GM12878 (cell line): ENCODE measurements at regions not wholly inside any gene's neighbourhood (a gene's known extent, or its start where the extent isn't known, plus 50 kb on each side); places are given as distances from the start of the nearest gene placed in this dataset.

ENCODE experiments used
- ATAC-seq: fragments of 200-7000 bp; cut with Tn5 transposase; 3 replicates; pipeline ENCODE4 v1.9.1; 2020; ENCODE audit warnings: mild to moderate bottlenecking, moderate library complexity
- BruUV-seq: library from RNA; stranded (reverse); fragments of 400-500 nt; replicated peaks from 2 replicates; lab custom pipeline; 2021; lab: Mats Ljungman, UMichigan
- CTCF ChIA-PET: fragments of 300-600 bp; sonication (Branson Sonifier 250); formaldehyde crosslinking; extraction: SDS; loops from one replicate; lab custom pipeline; 2021; ENCODE audit warnings: inconsistent platforms; lab: Yijun Ruan, JAX
- POLR2A ChIA-PET: fragments of 350-600 bp; formaldehyde crosslinking; extraction: SDS; loops from one replicate; lab custom pipeline; 2021; ENCODE audit warnings: inconsistent platforms; lab: Charles Lee
- RAD21 ChIA-PET: fragments of 300-600 bp; sonication (Branson Sonifier 250); formaldehyde crosslinking; loops from one replicate; lab custom pipeline; 2023; ENCODE audit warnings: antibody characterized with exemption; ENCODE audit not compliant: unreplicated experiment; lab: Charles Lee
- SMC1A ChIA-PET: fragments of 300-600 bp; sonication (Branson Sonifier 250); formaldehyde crosslinking; loops from one replicate; lab custom pipeline; 2023; ENCODE audit not compliant: unreplicated experiment, uncharacterized antibody; lab: Charles Lee
- DNase-seq: peaks from one replicate; pipeline ENCODE4 v3.0.0-alpha.2; 2011; ENCODE audit warnings: low read depth, low spot score
- FAIRE-seq: peaks from 3 replicates; lab custom pipeline; 2011; peaks lifted over from hg19 to GRCh38; lab: Jason Lieb, UNC
- H2AFZ ChIP-seq: 2 replicates; pipeline ENCODE4 v1.6.0; 2011; ENCODE audit warnings: low read depth, low read length, control low read depth; ENCODE audit not compliant: control insufficient read depth
- H3K27ac ChIP-seq: 2 replicates; pipeline ENCODE4 v1.5.1; 2011; ENCODE audit warnings: control low read depth; ENCODE audit not compliant: control insufficient read depth, insufficient read depth
- H3K27me3 ChIP-seq, 2 experiments: replicated peaks in 1 of 2; 2 replicates each; pipeline versions ENCODE4 v1.6.0 to v1.6.1; 2011; ENCODE audit warnings: low read length in 1 of 2; ENCODE audit not compliant: control insufficient read depth in 2 of 2, insufficient read depth in 2 of 2
- H3K36me3 ChIP-seq, 2 experiments: 2 replicates each; pipeline ENCODE4 v1.5.1; 2011; ENCODE audit warnings: low read length in 1 of 2; ENCODE audit not compliant: control insufficient read depth in 2 of 2, insufficient read depth in 2 of 2
- H3K4me1 ChIP-seq: 2 replicates; pipeline ENCODE4 v1.6.1; 2011; ENCODE audit warnings: mild to moderate bottlenecking, low read length, moderate library complexity, mixed read lengths; ENCODE audit not compliant: control insufficient read depth, insufficient read depth
- H3K4me2 ChIP-seq: 2 replicates; pipeline ENCODE4 v1.6.0; 2011; ENCODE audit warnings: control low read depth; ENCODE audit not compliant: control insufficient read depth, insufficient read depth
- H3K4me3 ChIP-seq: fragments of 200-600 bp; sonication (generic); 2 replicates; pipeline ENCODE4 v1.5.1; 2016
- H3K79me2 ChIP-seq: 2 replicates; pipeline ENCODE4 v1.6.0; 2011; ENCODE audit warnings: low read length; ENCODE audit not compliant: control insufficient read depth, insufficient read depth
- H3K9ac ChIP-seq: 2 replicates; pipeline ENCODE4 v1.8.0; 2011; ENCODE audit warnings: low read length, control low read depth, mixed read lengths; ENCODE audit not compliant: control insufficient read depth, insufficient read depth
- H3K9me3 ChIP-seq: replicated peaks from 3 replicates; pipeline ENCODE4 v1.5.1; 2011; ENCODE audit warnings: mild to moderate bottlenecking, low read length; ENCODE audit not compliant: control insufficient read depth, insufficient read depth
- H4K20me1 ChIP-seq: 2 replicates; pipeline ENCODE4 v1.6.0; 2011; ENCODE audit not compliant: control insufficient read depth, insufficient read depth
- ATF7 ChIP-seq: fragments of 450-650 bp; IDR thresholded peaks from 2 replicates; pipeline ENCODE4 v1.6.1; 2016; ENCODE audit warnings: low read depth, mild to moderate bottlenecking
- BHLHE40 ChIP-seq, 2 experiments: fragments of 450-650 bp in 1 of 2; IDR thresholded peaks; 2 replicates each; pipeline ENCODE4 v1.6.1; 2011 to 2017; ENCODE audit warnings: low read depth in 2 of 2, borderline replicate concordance in 1 of 2, improper control_type of control experiment in 1 of 2, low read length in 1 of 2, mild to moderate bottlenecking in 1 of 2
- CHD2 ChIP-seq: IDR thresholded peaks from 2 replicates; pipeline ENCODE4 v1.6.1; 2011; ENCODE audit warnings: low read depth, low read length, improper control_type of control experiment, borderline replicate concordance
- NR2C2 ChIP-seq: IDR thresholded peaks from 2 replicates; pipeline ENCODE4 v1.6.1; 2011; ENCODE audit warnings: borderline replicate concordance, low read depth; ENCODE audit not compliant: control insufficient read depth, insufficient read length
- RB1 ChIP-seq: fragments of 450-650 bp; formaldehyde crosslinking; IDR thresholded peaks from 2 replicates; pipeline ENCODE4 v1.6.1; 2017; ENCODE audit warnings: mild to moderate bottlenecking, borderline replicate concordance
- RUNX3 ChIP-seq: IDR thresholded peaks from 2 replicates; pipeline ENCODE4 v1.6.1; 2012; ENCODE audit warnings: low read length, inconsistent platforms
- SP1 ChIP-seq: IDR thresholded peaks from one replicate; pipeline ENCODE4 v1.6.1; 2011; ENCODE audit warnings: low read depth, low read length
- SREBF1 ChIP-seq: IDR thresholded peaks from 2 replicates; pipeline ENCODE4 v1.6.1; 2012; ENCODE audit warnings: mild to moderate bottlenecking, low read length
- SREBF2 ChIP-seq: IDR thresholded peaks from 2 replicates; pipeline ENCODE4 v1.6.1; 2012; ENCODE audit warnings: mild to moderate bottlenecking, low read length
- SUZ12 ChIP-seq: fragments of 200-600 bp; sonication (generic); IDR thresholded peaks from one replicate; pipeline ENCODE4 v1.6.1; 2018; ENCODE audit warnings: antibody characterized with exemption, mild to moderate bottlenecking; ENCODE audit not compliant: unreplicated experiment
- ZNF274 ChIP-seq: IDR thresholded peaks from one replicate; pipeline ENCODE4 v1.8.0; 2011; ENCODE audit not compliant: insufficient read length, insufficient read depth
- WGBS: methylation state at CpG from one replicate; pipeline ENCODE4 v1.1.6; 2016; ENCODE audit warnings: low lambda C conversion rate; ENCODE audit not compliant: insufficient replicate concordance, insufficient coverage; ENCODE audit errors: missing lambda C conversion rate; 5-methylcytosine and 5-hydroxymethylcytosine counted together
- in situ Hi-C: fragments of 300-500 bp; cut with MboI; formaldehyde crosslinking; loops from 9 replicates; pipeline ENCODE4 v1.14.3; 2018; ENCODE audit warnings: mixed read lengths
- intact Hi-C: fragments of 100-400 bp; cut with micrococcal nuclease; formaldehyde crosslinking; loops from one replicate; pipeline ENCODE4 v1.14.2; 2022; ENCODE audit not compliant: unreplicated experiment
- TF ChIP-seq, protein P1 (sequence below): fragments of 150-350 bp; IDR thresholded peaks from 2 replicates; pipeline ENCODE4 v1.6.1; 2016; ENCODE audit warnings: low read depth, low read length
- TF ChIP-seq, protein P2 (sequence below), 3 experiments: IDR thresholded peaks in 2 of 3; conservative IDR thresholded peaks in 1 of 3; 2 replicates each; pipeline ENCODE4 v1.5.1; 2011; ENCODE audit warnings: low read depth in 3 of 3, low read length in 3 of 3, mild to moderate bottlenecking in 3 of 3, control low read depth in 2 of 3, moderate library complexity in 2 of 3, inconsistent platforms in 1 of 3, mixed read lengths in 1 of 3; ENCODE audit not compliant: control insufficient read depth in 2 of 3, insufficient read depth in 1 of 3; ENCODE audit errors: extremely low read depth in 1 of 3

DNA sequence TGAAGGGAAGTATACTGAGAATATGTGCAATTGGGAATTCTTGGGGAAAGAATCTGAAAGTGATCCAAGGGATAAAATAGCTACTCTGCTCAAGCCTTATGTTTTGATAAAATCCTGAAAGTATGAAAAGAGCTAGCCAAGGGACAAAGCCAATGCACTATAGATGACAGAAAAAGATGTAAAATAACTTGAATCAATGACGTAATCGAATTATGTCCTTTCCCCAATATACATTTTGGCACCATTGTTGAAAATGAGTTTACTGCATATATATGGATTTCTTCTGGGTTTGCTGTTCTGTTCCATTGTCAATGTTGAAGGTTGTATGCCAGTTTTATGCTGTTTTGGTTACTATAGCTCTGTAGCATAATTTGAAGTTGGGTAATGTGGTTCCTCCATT, 407.3 kb downstream of the DCAF12L2 start:
- in situ Hi-C loops (no loop called here), intact Hi-C loops (no loop called here)
- ATAC-seq (no peak), FAIRE-seq (no peak), DNase-seq (no peak)
- Histone ChIP-seq H3K9ac (no peak overlapping the region), H3K9me3 (no peaks in the 10 kb centered on the region), H3K4me1 (no peaks in the 10 kb centered on the region), H3K4me2 (no peak overlapping the region), H2AFZ (no peak overlapping the region), H3K27ac (no peak overlapping the region), H3K27me3 (no peaks in the 10 kb centered on the region), H3K4me3 (no peak overlapping the region), H3K36me3 (no peaks in the 10 kb centered on the region), H4K20me1 (no peaks in the 10 kb centered on the region), H3K79me2 (no peaks in the 10 kb centered on the region)
- ChIA-PET POLR2A (no interaction called here), SMC1A (interaction anchor here (1.7 kb wide), 1 partner anchor 15 kb away, joined by 3 read pairs; no protein-coding TSS in a partner anchor), CTCF (interaction anchor here (0.6 to 1.1 kb wide), 2 partner anchors 9 to 15 kb away, joined by 3 to 5 read pairs; no protein-coding TSS in a partner anchor), RAD21 (no interaction called here)
- TF ChIP-seq SP1 (no peak), BHLHE40 (IDR thresholded peaks at IDR 0.05; ENCODE audit: borderline replicate concordance in 1 of 2, low read depth in 2 of 2, low read length in 1 of 2) (no peak), ATF7 (peak; percentile 55; the same call in 1 of the 2 replicates)
- 27% methylated on average over 2 of the region's 2 CpGs for WGBS
- no TSS peak for BruUV-seq

DNA sequence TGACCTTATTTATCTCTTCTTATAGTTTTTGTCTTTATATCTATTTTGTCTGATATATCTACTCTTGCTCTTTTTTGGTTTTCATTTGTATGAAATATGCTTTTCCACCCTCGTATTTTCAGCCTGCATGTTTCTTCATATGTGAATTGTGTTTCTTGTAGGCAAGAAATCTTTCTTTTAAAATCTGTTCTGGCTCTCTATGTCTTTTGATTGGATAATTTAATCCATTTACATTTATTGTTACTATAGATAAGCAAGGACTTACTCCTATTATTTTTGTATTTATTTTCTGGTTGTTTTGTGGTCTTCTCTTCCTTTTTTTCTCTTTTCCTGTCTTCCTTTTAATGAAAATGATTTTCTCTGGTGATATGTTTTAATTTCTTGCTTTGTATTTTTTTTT, 403.1 kb downstream of the DCAF12L2 start:
- in situ Hi-C loops, result no loop called here
- Histone ChIP-seq H3K4me1 (no peaks in the 10 kb centered on the region), H2AFZ (no peak overlapping the region), H4K20me1 (no peaks in the 10 kb centered on the region), H3K79me2 (no peaks in the 10 kb centered on the region), H3K9me3 (no peaks in the 10 kb centered on the region), H3K9ac (no peak overlapping the region), H3K27ac (no peak overlapping the region), H3K4me3 (no peak overlapping the region), H3K27me3 (no peaks in the 10 kb centered on the region), H3K36me3 (no peaks in the 10 kb centered on the region), H3K4me2 (no peak overlapping the region)
- DNase-seq (no peak), FAIRE-seq (no peak), ATAC-seq (no peak)
- ChIA-PET RAD21 (no interaction called here), POLR2A (no interaction called here), CTCF (no interaction called here), SMC1A (no interaction called here)
- intact Hi-C loops, result no loop called here
- 0% methylated on average over 1 of the region's 1 CpG for WGBS
- no TSS peak for BruUV-seq
- TF ChIP-seq RB1, result no peak
- no peak for TF ChIP-seq SUZ12
- TF ChIP-seq, protein P1, sequence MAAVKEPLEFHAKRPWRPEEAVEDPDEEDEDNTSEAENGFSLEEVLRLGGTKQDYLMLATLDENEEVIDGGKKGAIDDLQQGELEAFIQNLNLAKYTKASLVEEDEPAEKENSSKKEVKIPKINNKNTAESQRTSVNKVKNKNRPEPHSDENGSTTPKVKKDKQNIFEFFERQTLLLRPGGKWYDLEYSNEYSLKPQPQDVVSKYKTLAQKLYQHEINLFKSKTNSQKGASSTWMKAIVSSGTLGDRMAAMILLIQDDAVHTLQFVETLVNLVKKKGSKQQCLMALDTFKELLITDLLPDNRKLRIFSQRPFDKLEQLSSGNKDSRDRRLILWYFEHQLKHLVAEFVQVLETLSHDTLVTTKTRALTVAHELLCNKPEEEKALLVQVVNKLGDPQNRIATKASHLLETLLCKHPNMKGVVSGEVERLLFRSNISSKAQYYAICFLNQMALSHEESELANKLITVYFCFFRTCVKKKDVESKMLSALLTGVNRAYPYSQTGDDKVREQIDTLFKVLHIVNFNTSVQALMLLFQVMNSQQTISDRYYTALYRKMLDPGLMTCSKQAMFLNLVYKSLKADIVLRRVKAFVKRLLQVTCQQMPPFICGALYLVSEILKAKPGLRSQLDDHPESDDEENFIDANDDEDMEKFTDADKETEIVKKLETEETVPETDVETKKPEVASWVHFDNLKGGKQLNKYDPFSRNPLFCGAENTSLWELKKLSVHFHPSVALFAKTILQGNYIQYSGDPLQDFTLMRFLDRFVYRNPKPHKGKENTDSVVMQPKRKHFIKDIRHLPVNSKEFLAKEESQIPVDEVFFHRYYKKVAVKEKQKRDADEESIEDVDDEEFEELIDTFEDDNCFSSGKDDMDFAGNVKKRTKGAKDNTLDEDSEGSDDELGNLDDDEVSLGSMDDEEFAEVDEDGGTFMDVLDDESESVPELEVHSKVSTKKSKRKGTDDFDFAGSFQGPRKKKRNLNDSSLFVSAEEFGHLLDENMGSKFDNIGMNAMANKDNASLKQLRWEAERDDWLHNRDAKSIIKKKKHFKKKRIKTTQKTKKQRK, result no peak
- TF ChIP-seq NR2C2, result no peak
- no peak for TF ChIP-seq RUNX3
- TF ChIP-seq CHD2, result no peak
- no peak for TF ChIP-seq BHLHE40 (IDR thresholded peaks at IDR 0.05; ENCODE audit: borderline replicate concordance in 1 of 2, low read depth in 2 of 2, low read length in 1 of 2)
- TF ChIP-seq, protein P2, sequence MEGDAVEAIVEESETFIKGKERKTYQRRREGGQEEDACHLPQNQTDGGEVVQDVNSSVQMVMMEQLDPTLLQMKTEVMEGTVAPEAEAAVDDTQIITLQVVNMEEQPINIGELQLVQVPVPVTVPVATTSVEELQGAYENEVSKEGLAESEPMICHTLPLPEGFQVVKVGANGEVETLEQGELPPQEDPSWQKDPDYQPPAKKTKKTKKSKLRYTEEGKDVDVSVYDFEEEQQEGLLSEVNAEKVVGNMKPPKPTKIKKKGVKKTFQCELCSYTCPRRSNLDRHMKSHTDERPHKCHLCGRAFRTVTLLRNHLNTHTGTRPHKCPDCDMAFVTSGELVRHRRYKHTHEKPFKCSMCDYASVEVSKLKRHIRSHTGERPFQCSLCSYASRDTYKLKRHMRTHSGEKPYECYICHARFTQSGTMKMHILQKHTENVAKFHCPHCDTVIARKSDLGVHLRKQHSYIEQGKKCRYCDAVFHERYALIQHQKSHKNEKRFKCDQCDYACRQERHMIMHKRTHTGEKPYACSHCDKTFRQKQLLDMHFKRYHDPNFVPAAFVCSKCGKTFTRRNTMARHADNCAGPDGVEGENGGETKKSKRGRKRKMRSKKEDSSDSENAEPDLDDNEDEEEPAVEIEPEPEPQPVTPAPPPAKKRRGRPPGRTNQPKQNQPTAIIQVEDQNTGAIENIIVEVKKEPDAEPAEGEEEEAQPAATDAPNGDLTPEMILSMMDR (IDR thresholded peaks at IDR 0.05 in 2 of 3, conservative IDR thresholded peaks at IDR 0.05 in 1 of 3; ENCODE audit: control insufficient read depth in 2 of 3, extremely low read depth in 1 of 3, insufficient read depth in 1 of 3, low read depth in 3 of 3, low read length in 3 of 3), result no peak
- TF ChIP-seq SREBF2, result no peak
- no peak for TF ChIP-seq SREBF1
- no peak for TF ChIP-seq ZNF274
